IMR-90 (cell line): ENCODE measurements at regions not wholly inside any gene's neighbourhood (a gene's known extent, or its start where the extent isn't known, plus 50 kb on each side); places are given as distances from the start of the nearest gene placed in this dataset.

ENCODE experiments used
- ATAC-seq: fragments of 200-7000 bp; cut with Tn5 transposase; 2 replicates; pipeline ENCODE4 v1.9.1; 2020; ENCODE audit warnings: low read depth, mild to moderate bottlenecking, moderate library complexity
- BruUV-seq: library from RNA; stranded (reverse); fragments of 400-500 nt; replicated peaks from 2 replicates; lab custom pipeline; 2021; lab: Mats Ljungman, UMichigan
- CTCF ChIA-PET: fragments of 300-600 bp; formaldehyde crosslinking; extraction: SDS; loops from one replicate; lab custom pipeline; 2021; ENCODE audit warnings: antibody characterized with exemption; lab: Yijun Ruan, JAX
- POLR2A ChIA-PET: fragments of 300-600 bp; sonication (Branson Sonifier 250); formaldehyde crosslinking; loops from one replicate; lab custom pipeline; 2022; ENCODE audit warnings: antibody characterized with exemption; ENCODE audit not compliant: unreplicated experiment; lab: Charles Lee
- DNase-seq: peaks from one replicate; pipeline ENCODE4 v3.0.0; 2013
- H2AFZ ChIP-seq: replicated peaks from 2 replicates; pipeline ENCODE3; 2013; ENCODE audit warnings: low read length, mild to moderate bottlenecking; ENCODE audit not compliant: poor library complexity
- H2AK5ac ChIP-seq: 2 replicates; pipeline ENCODE4 v1.6.1; 2013; ENCODE audit warnings: low read depth, low read length, inconsistent platforms
- H2AK9ac ChIP-seq: replicated peaks from 2 replicates; pipeline ENCODE3; 2013; ENCODE audit warnings: mild to moderate bottlenecking, low read depth, low read length, moderate library complexity; ENCODE audit not compliant: poor library complexity
- H2BK120ac ChIP-seq: 2 replicates; pipeline ENCODE4 v1.6.1; 2013; ENCODE audit warnings: low read depth, low read length, inconsistent platforms
- H2BK15ac ChIP-seq: 3 replicates; pipeline ENCODE4 v1.6.1; 2013; ENCODE audit warnings: low read depth, low read length, inconsistent platforms
- H2BK20ac ChIP-seq: 2 replicates; pipeline ENCODE4 v1.6.1; 2013; ENCODE audit warnings: low read depth, mild to moderate bottlenecking, inconsistent platforms, low read length, moderate library complexity
- H2BK5ac ChIP-seq: 2 replicates; pipeline ENCODE4 v1.6.1; 2013; ENCODE audit warnings: mild to moderate bottlenecking, low read depth, low read length, inconsistent platforms; ENCODE audit not compliant: poor library complexity, severe bottlenecking
- H3K14ac ChIP-seq: replicated peaks from 2 replicates; pipeline ENCODE4 v1.6.1; 2013; ENCODE audit warnings: low read depth, low read length, inconsistent platforms
- H3K18ac ChIP-seq: 2 replicates; pipeline ENCODE4 v1.6.1; 2013; ENCODE audit warnings: low read depth, low read length, control low read depth
- H3K23ac ChIP-seq: 2 replicates; pipeline ENCODE4 v1.6.1; 2013; ENCODE audit warnings: low read depth, low read length, inconsistent platforms
- H3K27ac ChIP-seq: 2 replicates; pipeline ENCODE4 v1.5.1; 2013; ENCODE audit warnings: mild to moderate bottlenecking, control low read depth, low read length; ENCODE audit not compliant: insufficient read depth
- H3K27me3 ChIP-seq: 2 replicates; pipeline ENCODE4 v1.6.1; 2013; ENCODE audit warnings: low read length; ENCODE audit not compliant: control insufficient read depth, insufficient read depth
- H3K36me3 ChIP-seq: 2 replicates; pipeline ENCODE4 v1.6.1; 2013; ENCODE audit warnings: low read length, mixed read lengths; ENCODE audit not compliant: control insufficient read depth, insufficient read depth
- H3K4ac ChIP-seq: 2 replicates; pipeline ENCODE4 v1.6.1; 2013; ENCODE audit warnings: low read depth, low read length, inconsistent platforms
- H3K4me1 ChIP-seq: 2 replicates; pipeline ENCODE4 v1.6.1; 2013; ENCODE audit warnings: low read length, mixed read lengths; ENCODE audit not compliant: control insufficient read depth, insufficient read depth
- H3K4me2 ChIP-seq: 2 replicates; pipeline ENCODE4 v1.6.1; 2013; ENCODE audit warnings: low read depth, mild to moderate bottlenecking, control low read depth, low read length, moderate library complexity
- H3K4me3 ChIP-seq: 2 replicates; pipeline ENCODE4 v1.5.1; 2013; ENCODE audit warnings: low read depth, mild to moderate bottlenecking, control low read depth, low read length, moderate library complexity; ENCODE audit not compliant: insufficient read depth
- H3K56ac ChIP-seq: 2 replicates; pipeline ENCODE4 v1.6.1; 2013; ENCODE audit warnings: low read length, inconsistent platforms; ENCODE audit not compliant: insufficient read depth; ENCODE audit errors: extremely low read depth
- H3K79me1 ChIP-seq, 2 experiments: 2 replicates each; pipeline ENCODE4 v1.6.1; 2013; ENCODE audit warnings: low read length in 2 of 2, inconsistent platforms in 1 of 2, low read depth in 1 of 2
- H3K9ac ChIP-seq: 2 replicates; pipeline ENCODE4 v1.6.1; 2013; ENCODE audit warnings: low read depth, low read length, control low read depth
- H3K9me1 ChIP-seq: 2 replicates; pipeline ENCODE4 v1.6.1; 2013; ENCODE audit warnings: low read length, inconsistent platforms; ENCODE audit not compliant: insufficient read depth
- H3K9me3 ChIP-seq: 2 replicates; pipeline ENCODE4 v1.6.1; 2013; ENCODE audit warnings: low read length; ENCODE audit not compliant: control insufficient read depth, insufficient read depth
- H4K20me1 ChIP-seq: 2 replicates; pipeline ENCODE4 v1.6.1; 2013; ENCODE audit warnings: low read length, inconsistent platforms; ENCODE audit not compliant: insufficient read depth
- H4K5ac ChIP-seq: 2 replicates; pipeline ENCODE4 v1.6.1; 2013; ENCODE audit warnings: mild to moderate bottlenecking, low read depth, low read length, control low read depth
- H4K8ac ChIP-seq, 2 experiments: 2 replicates each; pipeline ENCODE4 v1.6.1; 2013; ENCODE audit warnings: low read depth in 2 of 2, low read length in 2 of 2, control low read depth in 1 of 2, inconsistent platforms in 1 of 2
- H4K91ac ChIP-seq: 2 replicates; pipeline ENCODE4 v1.6.1; 2013; ENCODE audit warnings: low read depth, low read length, inconsistent platforms; ENCODE audit not compliant: insufficient read depth
- BHLHE40 ChIP-seq: fragments of 150-350 bp; IDR thresholded peaks from 2 replicates; pipeline ENCODE4 v1.6.1; 2016; ENCODE audit warnings: mild to moderate bottlenecking, low read depth, low read length
- CEBPB ChIP-seq: IDR thresholded peaks from 2 replicates; pipeline ENCODE4 v1.6.1; 2012; ENCODE audit warnings: low read depth, low read length, improper control_type of control experiment
- CHD1 ChIP-seq: IDR thresholded peaks from 2 replicates; pipeline ENCODE4 v1.6.1; 2012; ENCODE audit warnings: low read depth, low read length, improper control_type of control experiment
- FOS ChIP-seq: fragments of 150-350 bp; IDR thresholded peaks from 2 replicates; pipeline ENCODE4 v1.6.1; 2016; ENCODE audit warnings: low read depth, low read length
- MAFK ChIP-seq: IDR thresholded peaks from 2 replicates; pipeline ENCODE4 v1.6.1; 2012; ENCODE audit warnings: low read depth, low read length, improper control_type of control experiment
- MAZ ChIP-seq: IDR thresholded peaks from 2 replicates; pipeline ENCODE4 v1.6.1; 2012; ENCODE audit warnings: low read depth, mild to moderate bottlenecking, low read length, improper control_type of control experiment, moderate library complexity, borderline replicate concordance
- MXI1 ChIP-seq: IDR thresholded peaks from 2 replicates; pipeline ENCODE4 v1.6.1; 2012; ENCODE audit warnings: low read depth, mild to moderate bottlenecking, low read length, moderate library complexity, borderline replicate concordance
- NFE2L2 ChIP-seq: fragments of 150-350 bp; IDR thresholded peaks from 2 replicates; pipeline ENCODE4 v1.6.1; 2016; ENCODE audit warnings: low read depth, mild to moderate bottlenecking, low read length
- POLR2A ChIP-seq: IDR thresholded peaks from 2 replicates; pipeline ENCODE4 v1.6.1; 2012; ENCODE audit warnings: mild to moderate bottlenecking, low read depth, low read length
- RAD21 ChIP-seq: IDR thresholded peaks from 2 replicates; pipeline ENCODE4 v1.6.1; 2012; ENCODE audit warnings: low read length, improper control_type of control experiment
- RCOR1 ChIP-seq: IDR thresholded peaks from 2 replicates; pipeline ENCODE4 v1.6.1; 2012; ENCODE audit warnings: mild to moderate bottlenecking, low read length, improper control_type of control experiment; ENCODE audit not compliant: insufficient replicate concordance
- RFX5 ChIP-seq: IDR thresholded peaks from 2 replicates; pipeline ENCODE4 v1.8.0; 2012; ENCODE audit warnings: low read depth, mild to moderate bottlenecking, low read length, moderate library complexity
- SMC3 ChIP-seq: fragments of 150-350 bp; IDR thresholded peaks from 2 replicates; pipeline ENCODE4 v1.6.1; 2016; ENCODE audit warnings: low read depth, mild to moderate bottlenecking, antibody characterized with exemption, low read length, moderate library complexity
- WGBS, 2 experiments: methylation state at CpG; one replicate each; pipeline versions ENCODE4 v1.1.5 to v1.1.7; 2013; ENCODE audit warnings: missing lambda C conversion rate in 2 of 2; ENCODE audit not compliant: insufficient read length in 1 of 2; ENCODE audit errors: extremely low coverage in 2 of 2; 5-methylcytosine and 5-hydroxymethylcytosine counted together
- dilution Hi-C: fragments of 300-500 bp; cut with HindIII; formaldehyde crosslinking; loops from one replicate; pipeline ENCODE4 v1.14.3; 2018; ENCODE audit warnings: low sequenced_read_pairs; ENCODE audit not compliant: unreplicated experiment
- in situ Hi-C: fragments of 300-500 bp; cut with MboI; formaldehyde crosslinking; loops from 3 replicates; pipeline ENCODE4 v1.14.3; 2019; ENCODE audit warnings: low sequenced_read_pairs, inconsistent platforms, mixed read lengths
- intact Hi-C: fragments of 100-400 bp; cut with micrococcal nuclease; formaldehyde crosslinking; loops from 2 replicates; pipeline ENCODE4 v1.10.0; 2022
- TF ChIP-seq, protein P1 (sequence below): conservative IDR thresholded peaks from 2 replicates; pipeline ENCODE4 v1.5.1; 2012; ENCODE audit warnings: mild to moderate bottlenecking, low read depth, low read length, improper control_type of control experiment
- TF ChIP-seq, protein P2 (sequence below): fragments of 150-350 bp; IDR thresholded peaks from 2 replicates; pipeline ENCODE4 v1.6.1; 2017; ENCODE audit warnings: mild to moderate bottlenecking, antibody characterized with exemption, low read length, low read depth
- TF ChIP-seq, protein P3 (sequence below): fragments of 150-350 bp; IDR thresholded peaks from 2 replicates; pipeline ENCODE4 v1.6.1; 2016; ENCODE audit warnings: low read depth, mild to moderate bottlenecking, low read length, moderate library complexity, borderline replicate concordance

DNA sequence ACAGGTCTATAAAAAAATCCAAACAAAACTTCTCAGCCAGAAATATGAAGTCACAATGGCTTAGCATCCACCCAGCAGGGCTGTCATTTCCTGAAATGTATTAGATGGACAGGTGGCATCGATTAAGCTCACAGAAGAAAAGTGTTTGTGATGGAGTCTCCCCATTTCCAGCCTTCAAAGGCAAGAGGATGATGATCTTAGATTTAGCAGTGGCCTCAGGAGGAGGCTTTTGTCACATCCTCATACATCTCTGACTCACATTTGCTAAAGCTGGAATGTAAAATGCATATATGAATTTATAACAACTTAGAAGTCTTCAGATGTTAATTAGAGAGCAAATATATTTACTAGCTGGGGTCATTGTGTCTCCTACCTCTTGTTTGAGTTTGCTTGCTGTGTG, 441.9 kb downstream of the SPRY1 start:
- Histone ChIP-seq H3K36me3 (no peaks in the 10 kb centered on the region), H2AK9ac (no peak overlapping the region), H3K4ac (peak overlapping the region; percentile 78), H3K4me3 (no peak overlapping the region), H4K8ac (peak overlapping the region in 1 of 2 experiments; percentile 67; a peak in 2 of 4 replicates), H4K5ac (no peak overlapping the region), H3K4me1 (peaks cover 4% of the 10 kb centered on the region), H2BK5ac (no peak overlapping the region), H3K79me1 (no peaks in the 10 kb centered on the region), H2AK5ac (no peak overlapping the region), H2AFZ (peak overlapping the region; percentile 59), H4K20me1 (no peaks in the 10 kb centered on the region), H3K14ac (peak overlapping the region; percentile 77; the same call in 1 of the 2 replicates), H2BK120ac (peak overlapping the region; percentile 70), H3K27me3 (no peaks in the 10 kb centered on the region), H3K4me2 (no peak overlapping the region), H4K91ac (peak overlapping the region; percentile 59), H3K27ac (no peak overlapping the region), H3K56ac (no peak overlapping the region), H2BK15ac (peak overlapping the region; percentile 93; the same call in 1 of the 3 replicates), H3K9me1 (peaks cover 5% of the 10 kb centered on the region), H3K23ac (0 out of 2 replicates have a peak overlapping the region, but pooled peaks have one; percentile 64), H3K9me3 (no peaks in the 10 kb centered on the region), H3K9ac (no peak overlapping the region), H2BK20ac (peak overlapping the region; percentile 80), H3K18ac (peak overlapping the region; percentile 64)
- in situ Hi-C loops (no loop called here), intact Hi-C loops (loop anchor here (10.0 kb wide), 1 partner anchor 426 kb away; no protein-coding TSS in a partner anchor), dilution Hi-C loops (no loop called here)
- ATAC-seq (no peak), DNase-seq (no peak)
- ChIA-PET POLR2A (no interaction called here), CTCF (no interaction called here)
- TF ChIP-seq BHLHE40: no peak
- no peak for TF ChIP-seq CHD1
- TF ChIP-seq SMC3: no peak
- no peak for TF ChIP-seq RFX5
- TF ChIP-seq, protein P1, sequence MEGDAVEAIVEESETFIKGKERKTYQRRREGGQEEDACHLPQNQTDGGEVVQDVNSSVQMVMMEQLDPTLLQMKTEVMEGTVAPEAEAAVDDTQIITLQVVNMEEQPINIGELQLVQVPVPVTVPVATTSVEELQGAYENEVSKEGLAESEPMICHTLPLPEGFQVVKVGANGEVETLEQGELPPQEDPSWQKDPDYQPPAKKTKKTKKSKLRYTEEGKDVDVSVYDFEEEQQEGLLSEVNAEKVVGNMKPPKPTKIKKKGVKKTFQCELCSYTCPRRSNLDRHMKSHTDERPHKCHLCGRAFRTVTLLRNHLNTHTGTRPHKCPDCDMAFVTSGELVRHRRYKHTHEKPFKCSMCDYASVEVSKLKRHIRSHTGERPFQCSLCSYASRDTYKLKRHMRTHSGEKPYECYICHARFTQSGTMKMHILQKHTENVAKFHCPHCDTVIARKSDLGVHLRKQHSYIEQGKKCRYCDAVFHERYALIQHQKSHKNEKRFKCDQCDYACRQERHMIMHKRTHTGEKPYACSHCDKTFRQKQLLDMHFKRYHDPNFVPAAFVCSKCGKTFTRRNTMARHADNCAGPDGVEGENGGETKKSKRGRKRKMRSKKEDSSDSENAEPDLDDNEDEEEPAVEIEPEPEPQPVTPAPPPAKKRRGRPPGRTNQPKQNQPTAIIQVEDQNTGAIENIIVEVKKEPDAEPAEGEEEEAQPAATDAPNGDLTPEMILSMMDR: no peak
- no peak for TF ChIP-seq RAD21
- TF ChIP-seq POLR2A: no peak
- no peak for TF ChIP-seq MAFK
- no peak for TF ChIP-seq MAZ
- TF ChIP-seq, protein P2, sequence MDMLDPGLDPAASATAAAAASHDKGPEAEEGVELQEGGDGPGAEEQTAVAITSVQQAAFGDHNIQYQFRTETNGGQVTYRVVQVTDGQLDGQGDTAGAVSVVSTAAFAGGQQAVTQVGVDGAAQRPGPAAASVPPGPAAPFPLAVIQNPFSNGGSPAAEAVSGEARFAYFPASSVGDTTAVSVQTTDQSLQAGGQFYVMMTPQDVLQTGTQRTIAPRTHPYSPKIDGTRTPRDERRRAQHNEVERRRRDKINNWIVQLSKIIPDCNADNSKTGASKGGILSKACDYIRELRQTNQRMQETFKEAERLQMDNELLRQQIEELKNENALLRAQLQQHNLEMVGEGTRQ: no peak
- no peak for TF ChIP-seq MXI1
- no peak for TF ChIP-seq NFE2L2
- no peak for TF ChIP-seq RCOR1
- TF ChIP-seq, protein P3, sequence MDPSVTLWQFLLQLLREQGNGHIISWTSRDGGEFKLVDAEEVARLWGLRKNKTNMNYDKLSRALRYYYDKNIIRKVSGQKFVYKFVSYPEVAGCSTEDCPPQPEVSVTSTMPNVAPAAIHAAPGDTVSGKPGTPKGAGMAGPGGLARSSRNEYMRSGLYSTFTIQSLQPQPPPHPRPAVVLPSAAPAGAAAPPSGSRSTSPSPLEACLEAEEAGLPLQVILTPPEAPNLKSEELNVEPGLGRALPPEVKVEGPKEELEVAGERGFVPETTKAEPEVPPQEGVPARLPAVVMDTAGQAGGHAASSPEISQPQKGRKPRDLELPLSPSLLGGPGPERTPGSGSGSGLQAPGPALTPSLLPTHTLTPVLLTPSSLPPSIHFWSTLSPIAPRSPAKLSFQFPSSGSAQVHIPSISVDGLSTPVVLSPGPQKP: no peak
- no peak for TF ChIP-seq CEBPB
- no peak for TF ChIP-seq FOS
- no TSS peak for BruUV-seq
- WGBS, 2 experiments: no CpG with 5 or more reads among the region's 1 CpG
